Stimulated activated CD8-positive, alpha-beta memory T cell treated with anti-CD3 and anti-CD28 coated beads, Interleukin-7, amount 100 ng/mL, for 48 hours (primary cell): ENCODE measurements at regions not wholly inside any gene's neighbourhood (a gene's known extent, or its start where the extent isn't known, plus 50 kb on each side); places are given as distances from the start of the nearest gene placed in this dataset.

ENCODE experiments used
- DNase-seq, 2 donors: peaks; one replicate each; pipeline ENCODE4 v3.0.0-alpha.2; 2020; ENCODE audit warnings: low read depth in 1 of 2; ENCODE audit errors: extremely low read depth in 1 of 2

GRCh38 chr16:86306011-86306644 is 204.2 kb upstream of the FOXF1 start:
- DNase-seq: no peak

- DNase-seq: no peak
These were observed 203.4 kb upstream of the FOXF1 start for GRCh38 chr16:86306811-86307513.

GRCh38 chr16:86307514-86307903 is 202.8 kb upstream of the FOXF1 start:
- DNase-seq: no peak

- DNase-seq: no peak
These were observed 201.8 kb upstream of the FOXF1 start for GRCh38 chr16:86308514-86308913.

GRCh38 chr16:86313631-86314030 is 196.7 kb upstream of the FOXF1 start:
- DNase-seq: no peak

GRCh38 chr16:86314402-86315025 is 195.8 kb upstream of the FOXF1 start:
- DNase-seq: no peak

GRCh38 chr16:86316967-86317812 is 193.1 kb upstream of the FOXF1 start:
- no peak for DNase-seq

- no peak for DNase-seq
These were observed 192.3 kb upstream of the FOXF1 start for GRCh38 chr16:86317813-86318650.

- no peak for DNase-seq
These were observed 190.6 kb upstream of the FOXF1 start for GRCh38 chr16:86319585-86320236.

- no peak for DNase-seq
These were observed 190.1 kb upstream of the FOXF1 start for GRCh38 chr16:86320237-86320595.

- DNase-seq: no peak
These were observed 188.8 kb upstream of the FOXF1 start for GRCh38 chr16:86321491-86321890.

GRCh38 chr16:86322283-86322682 is 188.0 kb upstream of the FOXF1 start:
- no peak for DNase-seq

- no peak for DNase-seq
These were observed 187.5 kb upstream of the FOXF1 start for GRCh38 chr16:86322806-86323205.

- no peak for DNase-seq
These were observed 186.0 kb upstream of the FOXF1 start for GRCh38 chr16:86324320-86324719.

GRCh38 chr16:86325360-86325759 is 185.0 kb upstream of the FOXF1 start:
- DNase-seq: no peak

- no peak for DNase-seq
These were observed 184.4 kb upstream of the FOXF1 start for GRCh38 chr16:86325895-86326294.

- DNase-seq: no peak
These were observed 183.0 kb upstream of the FOXF1 start for GRCh38 chr16:86327321-86327720.

GRCh38 chr16:86330906-86331305 is 179.4 kb upstream of the FOXF1 start:
- DNase-seq: no peak

- DNase-seq: no peak
These were observed 176.2 kb upstream of the FOXF1 start for GRCh38 chr16:86334079-86334635.
